HepG2 (cell line): ENCODE measurements at regions not wholly inside any gene's neighbourhood (a gene's known extent, or its start where the extent isn't known, plus 50 kb on each side); places are given as distances from the start of the nearest gene placed in this dataset.
A peak's percentile ranks its signal among the peaks of the same experiment; 100 is the strongest.

Experiments
- CBX1 ChIP-seq: IDR thresholded peaks from one replicate; pipeline ENCODE4 v1.6.1; 2016; ENCODE audit warnings: antibody characterized with exemption, low read depth
- CBX5 ChIP-seq: sonication (generic); formaldehyde crosslinking; IDR thresholded peaks from 2 replicates; pipeline ENCODE4 v1.4.0; 2020; ENCODE audit warnings: missing genetic modification reagents, borderline replicate concordance
- EP300 ChIP-seq, 3 experiments: sonication (generic) in 1 of 3; formaldehyde crosslinking in 1 of 3; IDR thresholded peaks; 2 replicates each; pipeline versions ENCODE4 v1.5.1 to v1.6.1; 2011 to 2020; ENCODE audit warnings: low read depth in 2 of 3, low read length in 2 of 3, borderline replicate concordance in 1 of 3, improper control_type of control experiment in 1 of 3, mild to moderate bottlenecking in 1 of 3, missing genetic modification reagents in 1 of 3, moderate library complexity in 1 of 3
- FOXA1 ChIP-seq, 2 experiments: fragments of 450-650 bp in 1 of 2; sonication (generic) in 1 of 2; formaldehyde crosslinking in 1 of 2; IDR thresholded peaks; 2 replicates each; pipeline versions ENCODE4 v1.4.0 to v1.6.1; 2016 to 2020; ENCODE audit warnings: missing genetic modification reagents in 1 of 2
- FOXA3 ChIP-seq: IDR thresholded peaks from 2 replicates; pipeline ENCODE4 v1.6.1; 2016; ENCODE audit warnings: missing genetic modification reagents, missing compliant biosample characterization
- GATAD2A ChIP-seq: IDR thresholded peaks from 2 replicates; pipeline ENCODE4 v1.6.1; 2016
- HNF4A ChIP-seq: sonication (generic); formaldehyde crosslinking; IDR thresholded peaks from 2 replicates; pipeline ENCODE4 v1.4.0; 2020; ENCODE audit warnings: missing genetic modification reagents
- MXI1 ChIP-seq: IDR thresholded peaks from 3 replicates; pipeline ENCODE4 v1.6.1; 2012; ENCODE audit warnings: low read depth, low read length, inconsistent platforms, borderline replicate concordance
- NR2F1 ChIP-seq, 2 experiments: fragments of 450-650 bp in 1 of 2; formaldehyde crosslinking in 1 of 2; IDR thresholded peaks; 2 replicates each; pipeline versions ENCODE4 v1.5.0 to v1.6.1; 2016 to 2020; ENCODE audit warnings: mild to moderate bottlenecking in 1 of 2, missing compliant biosample characterization in 1 of 2, missing genetic modification reagents in 1 of 2, moderate library complexity in 1 of 2
- NR2F6 ChIP-seq, 2 experiments: IDR thresholded peaks; 2 replicates each; pipeline ENCODE4 v1.6.1; 2016; ENCODE audit warnings: antibody characterized with exemption in 1 of 2, mild to moderate bottlenecking in 1 of 2
- NR3C1 ChIP-seq: sonication (generic); formaldehyde crosslinking; IDR thresholded peaks from 2 replicates; pipeline ENCODE4 v1.4.0; 2020; ENCODE audit warnings: missing genetic modification reagents
- POGK ChIP-seq: sonication (generic); formaldehyde crosslinking; conservative IDR thresholded peaks from 2 replicates; pipeline ENCODE4 v1.8.0; 2022; ENCODE audit warnings: mild to moderate bottlenecking, moderate library complexity, missing genetic modification reagents
- REPIN1 ChIP-seq: sonication (generic); formaldehyde crosslinking; IDR thresholded peaks from 2 replicates; pipeline ENCODE4 v1.8.0; 2022; ENCODE audit warnings: missing genetic modification reagents, low read depth, mild to moderate bottlenecking, borderline replicate concordance
- RORA ChIP-seq: sonication (generic); formaldehyde crosslinking; IDR thresholded peaks from 2 replicates; pipeline ENCODE4 v1.5.0; 2020; ENCODE audit warnings: mild to moderate bottlenecking, missing genetic modification reagents, moderate library complexity
- SRSF9 ChIP-seq: fragments of 200-400 bp; formaldehyde crosslinking; IDR thresholded peaks from 2 replicates; pipeline ENCODE4 v1.6.1; 2018; ENCODE audit warnings: borderline replicate concordance, mild to moderate bottlenecking, low read depth, low read length; ENCODE audit not compliant: insufficient read depth, poor library complexity, severe bottlenecking
- TARDBP ChIP-seq: sonication (generic); formaldehyde crosslinking; IDR thresholded peaks from 2 replicates; pipeline ENCODE4 v1.8.0; 2022; ENCODE audit warnings: mild to moderate bottlenecking, missing genetic modification reagents
- ZNF646 ChIP-seq: sonication (generic); formaldehyde crosslinking; IDR thresholded peaks from 2 replicates; pipeline ENCODE4 v1.9.0; 2021; ENCODE audit warnings: mild to moderate bottlenecking, missing genetic modification reagents
- ZNF737 ChIP-seq: sonication (generic); formaldehyde crosslinking; IDR thresholded peaks from 2 replicates; pipeline ENCODE4 v1.5.0; 2020; ENCODE audit warnings: missing genetic modification reagents, mild to moderate bottlenecking, borderline replicate concordance
- ZNF788 ChIP-seq: sonication (generic); formaldehyde crosslinking; IDR thresholded peaks from 2 replicates; pipeline ENCODE4 v1.5.0; 2020; ENCODE audit warnings: mild to moderate bottlenecking, missing genetic modification reagents, borderline replicate concordance
- TF ChIP-seq, protein P1 (sequence below), 2 experiments: fragments of 450-650 bp in 1 of 2; sonication (generic) in 1 of 2; formaldehyde crosslinking; IDR thresholded peaks; 2 replicates each; pipeline versions ENCODE4 v1.5.0 to v1.8.0; 2020 to 2022; ENCODE audit warnings: mild to moderate bottlenecking in 1 of 2, missing genetic modification reagents in 1 of 2

GRCh38 chr4:83862471-83862870 is 326.6 kb downstream of the GPAT3 start (continued):
- TF ChIP-seq ZNF788 (CRISPR knock-in tag) = peak; percentile 45; the same call in 1 of the 2 replicates
- 0 out of 2 replicates have a peak, but pooled peaks have one; percentile 22 for TF ChIP-seq FOXA3 (CRISPR knock-in tag)
- TF ChIP-seq, protein P1, sequence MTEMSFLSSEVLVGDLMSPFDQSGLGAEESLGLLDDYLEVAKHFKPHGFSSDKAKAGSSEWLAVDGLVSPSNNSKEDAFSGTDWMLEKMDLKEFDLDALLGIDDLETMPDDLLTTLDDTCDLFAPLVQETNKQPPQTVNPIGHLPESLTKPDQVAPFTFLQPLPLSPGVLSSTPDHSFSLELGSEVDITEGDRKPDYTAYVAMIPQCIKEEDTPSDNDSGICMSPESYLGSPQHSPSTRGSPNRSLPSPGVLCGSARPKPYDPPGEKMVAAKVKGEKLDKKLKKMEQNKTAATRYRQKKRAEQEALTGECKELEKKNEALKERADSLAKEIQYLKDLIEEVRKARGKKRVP (CRISPR knock-in tag; IDR thresholded peaks at IDR 0.05) = peak in 1 of 2 experiments; percentile 47; a peak in 1 of 4 replicates
- no peak for TF ChIP-seq ZNF737 (CRISPR knock-in tag)
- TF ChIP-seq NR2F6 (IDR thresholded peaks at IDR 0.05) = no peak
- TF ChIP-seq NR2F6 (CRISPR knock-in tag; IDR thresholded peaks at IDR 0.05) = 0 out of 2 replicates have a peak, but pooled peaks have one; percentile 13
- TF ChIP-seq MXI1 = peak; percentile 30; the same call in 1 of the 3 replicates
- TF ChIP-seq TARDBP (CRISPR knock-in tag) = peak; percentile 41; the same call in 1 of the 2 replicates
- TF ChIP-seq ZNF646 (CRISPR knock-in tag) = peak; percentile 77
- TF ChIP-seq REPIN1 (CRISPR knock-in tag) = 0 out of 2 replicates have a peak, but pooled peaks have one; percentile 37
- TF ChIP-seq HNF4A (CRISPR knock-in tag) = 0 out of 2 replicates have a peak, but pooled peaks have one; percentile 20
- no peak for TF ChIP-seq NR3C1
- TF ChIP-seq RORA (CRISPR knock-in tag) = no peak
- TF ChIP-seq FOXA1 (IDR thresholded peaks at IDR 0.05) = no peak
- 0 out of 2 replicates have a peak, but pooled peaks have one; percentile 6 for TF ChIP-seq FOXA1 (CRISPR knock-in tag; IDR thresholded peaks at IDR 0.05)
- TF ChIP-seq GATAD2A (CRISPR knock-in tag) = peak; percentile 62
- 0 out of 2 replicates have a peak, but pooled peaks have one; percentile 54 for TF ChIP-seq CBX5 (CRISPR knock-in tag)
- TF ChIP-seq POGK (CRISPR knock-in tag) = peak; percentile 53; the same call in 1 of the 2 replicates
- TF ChIP-seq SRSF9 = no peak
- TF ChIP-seq CBX1 = peak; percentile 49
- 0 out of 4 replicates have a peak, but pooled peaks of 1 of the 2 experiments have one; percentile 20 for TF ChIP-seq NR2F1 (CRISPR knock-in tag; IDR thresholded peaks at IDR 0.05)
- 0 out of 4 replicates have a peak, but pooled peaks have one; percentile 24 to 29 for TF ChIP-seq EP300 (IDR thresholded peaks at IDR 0.05; ENCODE audit: low read depth in 2 of 2, low read length in 2 of 2)
- no peak for TF ChIP-seq EP300 (CRISPR knock-in tag; IDR thresholded peaks at IDR 0.05; ENCODE audit: borderline replicate concordance)
